ENCODE measurements at regions not wholly inside any gene's neighbourhood (a gene's known extent, or its start where the extent isn't known, plus 50 kb on each side); places are given as distances from the start of the nearest gene placed in this dataset.
"Not testable (repeated sequence)": the region's sequence is repeated elsewhere in the genome, so short reads cannot be mapped to it uniquely, and the experiment has no call there.

- no peak for DNase-seq (ENCODE audit: low read depth in 2 of 2)
Observed at GRCh38 chrX:115402299-115402698, 112.8 kb downstream of the LUZP4 start.

- DNase-seq (ENCODE audit: low read depth in 2 of 2): peak in 1 of 2 donors; percentile 2
Observed at GRCh38 chrX:115408771-115409400, 119.4 kb downstream of the LUZP4 start.

- no peak for DNase-seq (ENCODE audit: low read depth in 2 of 2)
Observed at GRCh38 chrX:115409551-115409950, 120.0 kb downstream of the LUZP4 start.

GRCh38 chrX:115410731-115411428 lies 121.4 kb downstream of the LUZP4 start:
- DNase-seq (ENCODE audit: low read depth in 2 of 2): no peak

GRCh38 chrX:115413246-115413878 lies 123.8 kb downstream of the LUZP4 start:
- DNase-seq (ENCODE audit: low read depth in 2 of 2): peak; percentile 46 to 57

- DNase-seq (ENCODE audit: low read depth in 2 of 2): no peak
Observed at GRCh38 chrX:115419069-115419468, 129.6 kb downstream of the LUZP4 start.

GRCh38 chrX:115423086-115423485 lies 133.6 kb downstream of the LUZP4 start:
- DNase-seq (ENCODE audit: low read depth in 2 of 2): no peak

GRCh38 chrX:115425359-115425758 lies 135.6 kb upstream of the PLS3 start:
- no peak for DNase-seq (ENCODE audit: low read depth in 2 of 2)

- DNase-seq (ENCODE audit: low read depth in 2 of 2): no peak
Observed at GRCh38 chrX:115427861-115428410, 133.0 kb upstream of the PLS3 start.

- DNase-seq (ENCODE audit: low read depth in 2 of 2): not testable (repeated sequence)
Observed at GRCh38 chrX:115434834-115435233, 126.1 kb upstream of the PLS3 start.

- DNase-seq (ENCODE audit: low read depth in 2 of 2): no peak
Observed at GRCh38 chrX:115437841-115438595, 123.0 kb upstream of the PLS3 start.

GRCh38 chrX:115448146-115448545 lies 112.8 kb upstream of the PLS3 start:
- no peak for DNase-seq (ENCODE audit: low read depth in 2 of 2)

GRCh38 chrX:115449742-115450141 lies 111.2 kb upstream of the PLS3 start:
- DNase-seq (ENCODE audit: low read depth in 2 of 2): peak; percentile 89 to 90

GRCh38 chrX:115452251-115452650 lies 108.7 kb upstream of the PLS3 start:
- DNase-seq (ENCODE audit: low read depth in 2 of 2): peak; percentile 37 to 58

GRCh38 chrX:115459883-115460880 lies 100.8 kb upstream of the PLS3 start:
- DNase-seq (ENCODE audit: low read depth in 2 of 2): peak; percentile 80 to 89

GRCh38 chrX:115462406-115462805 lies 98.6 kb upstream of the PLS3 start:
- DNase-seq (ENCODE audit: low read depth in 2 of 2): no peak

- DNase-seq (ENCODE audit: low read depth in 2 of 2): peak; percentile 20 to 77
Observed at GRCh38 chrX:115467961-115468360, 93.0 kb upstream of the PLS3 start.

GRCh38 chrX:115472131-115472530 lies 88.8 kb upstream of the PLS3 start:
- DNase-seq (ENCODE audit: low read depth in 2 of 2): no peak

GRCh38 chrX:115486510-115486909 lies 74.5 kb upstream of the PLS3 start:
- no peak for DNase-seq (ENCODE audit: low read depth in 2 of 2)

GRCh38 chrX:115487608-115488007 lies 73.4 kb upstream of the PLS3 start:
- DNase-seq (ENCODE audit: low read depth in 2 of 2): no peak
